ENCODE measurements at regions not wholly inside any gene's neighbourhood (a gene's known extent, or its start where the extent isn't known, plus 50 kb on each side); places are given as distances from the start of the nearest gene placed in this dataset.

DNA sequence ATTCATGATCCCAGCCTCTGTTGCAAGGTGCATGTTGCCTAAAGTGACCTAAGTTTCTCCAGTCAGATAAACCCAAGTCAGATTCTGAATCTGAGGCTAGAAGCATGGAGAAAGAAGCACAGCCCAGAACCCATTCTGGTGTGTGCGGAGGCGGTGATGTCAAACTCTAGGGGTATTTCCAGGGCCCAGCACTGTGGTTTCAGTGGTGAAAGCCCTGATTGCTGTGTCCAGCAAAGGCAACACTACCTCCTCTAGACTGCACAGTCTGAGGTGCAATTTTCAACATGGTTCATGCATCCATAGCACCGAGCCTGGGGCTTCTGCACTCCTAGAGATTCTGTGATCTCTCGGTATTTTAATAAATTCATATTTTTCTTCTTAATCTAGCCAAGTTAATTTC lies 264.8 kb upstream of the KLHL29 start:
- H3K27me3 ChIP-seq (replicated peaks; ENCODE audit: control insufficient read depth, insufficient read depth, low read length) = no peaks in the 10 kb centered on the region
- CTCF ChIA-PET = no interaction called here
- H3K9me3 Mint-ChIP-seq (ENCODE audit: unreplicated experiment) = peaks cover 8% of the 10 kb centered on the region
- H3K27ac Mint-ChIP-seq (ENCODE audit: unreplicated experiment) = no peak overlapping the region
- H3K4me3 Mint-ChIP-seq (ENCODE audit: unreplicated experiment) = no peak overlapping the region
- no TSS peak for BruUV-seq (replicated peaks)
- H3K4me1 ChIP-seq = peaks cover 14% of the 10 kb centered on the region
- POLR2A ChIA-PET = no interaction called here
- no peaks in the 10 kb centered on the region for H3K9me3 ChIP-seq
- no peak overlapping the region for H3K4me3 ChIP-seq (ENCODE audit: low read depth, low read length)
- no peaks in the 10 kb centered on the region for H3K36me3 Mint-ChIP-seq (ENCODE audit: insufficient read depth, unreplicated experiment)
- TF ChIP-seq CTCF (IDR thresholded peaks at IDR 0.05; ENCODE audit: insufficient read depth in 1 of 2, low read depth in 1 of 2, low read length in 1 of 2, severe bottlenecking in 1 of 2, unreplicated experiment in 1 of 2) = no peak
- no peaks in the 10 kb centered on the region for H3K36me3 ChIP-seq (ENCODE audit: control insufficient read depth, insufficient read depth, low read length)
- H3K27me3 Mint-ChIP-seq (ENCODE audit: insufficient read depth, unreplicated experiment) = peaks cover 11% of the 10 kb centered on the region
- intact Hi-C loops (cut with micrococcal nuclease; ENCODE audit: unreplicated experiment) = no loop called here
- DNase-seq = no peak
- H3K4me1 Mint-ChIP-seq (ENCODE audit: low read depth, unreplicated experiment) = peaks cover 6% of the 10 kb centered on the region

DNA sequence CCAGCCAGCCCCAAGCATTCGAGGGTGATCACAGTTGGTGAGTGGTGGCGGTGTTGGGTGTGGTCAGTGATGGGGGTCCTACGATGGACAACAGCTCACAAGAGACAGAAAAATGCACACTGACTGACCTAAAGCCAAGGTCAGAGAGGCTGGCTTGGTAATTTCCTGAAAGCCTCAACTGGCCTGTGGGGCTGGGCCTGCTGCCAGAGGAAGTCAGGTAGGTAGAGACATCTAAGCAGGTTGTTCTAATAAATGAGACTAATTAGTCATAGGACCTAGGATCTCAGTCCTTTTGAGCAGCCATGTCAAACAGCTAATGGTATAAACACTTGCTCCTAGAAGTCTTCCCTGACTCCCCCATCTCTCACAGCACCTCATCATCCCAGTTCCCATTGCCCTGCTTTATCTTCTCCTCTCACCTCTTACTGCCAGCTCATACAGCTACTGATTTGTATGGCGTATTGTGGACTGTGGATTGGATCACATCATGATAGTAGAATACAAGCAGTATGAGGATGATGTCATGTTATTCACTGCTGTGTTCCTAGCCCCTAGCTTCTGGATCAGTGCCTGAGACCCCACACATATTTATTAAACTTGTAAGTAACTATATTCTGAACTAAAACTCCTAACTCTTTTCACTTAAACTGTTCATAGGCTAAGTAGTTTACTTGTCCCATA lies 262.9 kb upstream of the KLHL29 start:
- peaks cover 6% of the 10 kb centered on the region for H3K4me1 Mint-ChIP-seq (ENCODE audit: low read depth, unreplicated experiment)
- POLR2A ChIA-PET = no interaction called here
- CTCF ChIA-PET = no interaction called here

GRCh38 chr2:23122681-23123215 lies 262.2 kb upstream of the KLHL29 start:
- Histone ChIP-seq H3K27me3 (replicated peaks; ENCODE audit: control insufficient read depth, insufficient read depth, low read length) (no peaks in the 10 kb centered on the region), H3K4me1 (peaks cover 23% of the 10 kb centered on the region), H3K4me3 (ENCODE audit: low read depth, low read length) (no peak overlapping the region), H3K9me3 (no peaks in the 10 kb centered on the region), H3K36me3 (ENCODE audit: control insufficient read depth, insufficient read depth, low read length) (no peaks in the 10 kb centered on the region)
- BruUV-seq (replicated peaks) = no TSS peak
- no peak for TF ChIP-seq CTCF (IDR thresholded peaks at IDR 0.05; ENCODE audit: insufficient read depth in 1 of 2, low read depth in 1 of 2, low read length in 1 of 2, severe bottlenecking in 1 of 2, unreplicated experiment in 1 of 2)
- H3K4me3 Mint-ChIP-seq (ENCODE audit: unreplicated experiment) = no peak overlapping the region
- ChIA-PET CTCF (no interaction called here), POLR2A (no interaction called here)
- no peaks in the 10 kb centered on the region for H3K36me3 Mint-ChIP-seq (ENCODE audit: insufficient read depth, unreplicated experiment)
- H3K27me3 Mint-ChIP-seq (ENCODE audit: insufficient read depth, unreplicated experiment) = no peaks in the 10 kb centered on the region
- H3K4me1 Mint-ChIP-seq (ENCODE audit: low read depth, unreplicated experiment) = peaks cover 6% of the 10 kb centered on the region
- H3K27ac Mint-ChIP-seq (ENCODE audit: unreplicated experiment) = no peak overlapping the region
- intact Hi-C loops (cut with micrococcal nuclease; ENCODE audit: unreplicated experiment) = no loop called here
- no peak for DNase-seq
- H3K9me3 Mint-ChIP-seq (ENCODE audit: unreplicated experiment) = peaks cover 8% of the 10 kb centered on the region

More for the DNA sequence above, 262.9 kb upstream of the KLHL29 start:
- H3K4me3 Mint-ChIP-seq (ENCODE audit: unreplicated experiment) = no peak overlapping the region
- H3K9me3 Mint-ChIP-seq (ENCODE audit: unreplicated experiment) = peaks cover 8% of the 10 kb centered on the region
- H3K27ac Mint-ChIP-seq (ENCODE audit: unreplicated experiment) = no peak overlapping the region
- H3K4me3 ChIP-seq (ENCODE audit: low read depth, low read length) = no peak overlapping the region
- no peaks in the 10 kb centered on the region for H3K27me3 ChIP-seq (replicated peaks; ENCODE audit: control insufficient read depth, insufficient read depth, low read length)
- no peaks in the 10 kb centered on the region for H3K36me3 Mint-ChIP-seq (ENCODE audit: insufficient read depth, unreplicated experiment)
- no peaks in the 10 kb centered on the region for H3K27me3 Mint-ChIP-seq (ENCODE audit: insufficient read depth, unreplicated experiment)
- no peak for TF ChIP-seq CTCF (IDR thresholded peaks at IDR 0.05; ENCODE audit: insufficient read depth in 1 of 2, low read depth in 1 of 2, low read length in 1 of 2, severe bottlenecking in 1 of 2, unreplicated experiment in 1 of 2)
- H3K36me3 ChIP-seq (ENCODE audit: control insufficient read depth, insufficient read depth, low read length) = no peaks in the 10 kb centered on the region
- peaks cover 17% of the 10 kb centered on the region for H3K4me1 ChIP-seq
- BruUV-seq (replicated peaks) = no TSS peak
- intact Hi-C loops (cut with micrococcal nuclease; ENCODE audit: unreplicated experiment) = no loop called here
- no peak for DNase-seq
- H3K9me3 ChIP-seq = no peaks in the 10 kb centered on the region

Data from Caco-2 (cell line).